CD8-positive, alpha-beta memory T cell (primary cell): ENCODE measurements at regions not wholly inside any gene's neighbourhood (a gene's known extent, or its start where the extent isn't known, plus 50 kb on each side); places are given as distances from the start of the nearest gene placed in this dataset.

Experiments used
- CTCF ChIA-PET: fragments of 350-600 bp; sonication (Branson Sonifier 250); formaldehyde crosslinking; loops from one replicate; lab custom pipeline; 2021; ENCODE audit warnings: antibody characterized with exemption; lab: Charles Lee
- POLR2A ChIA-PET: fragments of 350-600 bp; sonication (Branson Sonifier 250); formaldehyde crosslinking; loops from one replicate; lab custom pipeline; 2021; ENCODE audit warnings: antibody characterized with exemption; lab: Charles Lee
- DNase-seq, 5 donors: peaks; one replicate each; pipeline versions ENCODE4 v3.0.0 to v3.0.0-alpha.2; 2020 to 2022; ENCODE audit warnings: mixed read lengths in 1 of 5
- H3K27ac ChIP-seq: one replicate; pipeline ENCODE4 v1.7.0; 2013; ENCODE audit warnings: low read depth, mild to moderate bottlenecking, low read length, moderate library complexity
- H3K27me3 ChIP-seq: 2 replicates; pipeline ENCODE4 v1.7.0; 2013; ENCODE audit warnings: low read length, mild to moderate bottlenecking; ENCODE audit not compliant: insufficient read depth, poor library complexity, severe bottlenecking
- H3K36me3 ChIP-seq: 2 replicates; pipeline ENCODE4 v1.7.0; 2013; ENCODE audit warnings: mild to moderate bottlenecking, low read length, moderate library complexity; ENCODE audit not compliant: insufficient read depth
- H3K4me1 ChIP-seq: 2 replicates; pipeline ENCODE4 v1.7.0; 2013; ENCODE audit warnings: mild to moderate bottlenecking, low read length, moderate library complexity; ENCODE audit not compliant: insufficient read depth
- H3K4me3 ChIP-seq: 2 replicates; pipeline ENCODE4 v1.7.0; 2013; ENCODE audit warnings: mild to moderate bottlenecking, low read length
- H3K9me3 ChIP-seq: 2 replicates; pipeline ENCODE4 v1.7.0; 2013; ENCODE audit warnings: mild to moderate bottlenecking, low read length
- H3K27ac Mint-ChIP-seq, 8 donors: one replicate each; pipeline ENCODE4 v1.8.0; 2020 to 2021; ENCODE audit warnings: mixed read lengths in 8 of 8, mild to moderate bottlenecking in 6 of 8, inconsistent platforms in 3 of 8, moderate library complexity in 3 of 8
- H3K27me3 Mint-ChIP-seq, 2 donors: one replicate each; pipeline ENCODE4 v1.8.0; 2020 to 2021; ENCODE audit warnings: mixed read lengths in 2 of 2, mild to moderate bottlenecking in 1 of 2, moderate library complexity in 1 of 2
- H3K36me3 Mint-ChIP-seq, 3 donors: one replicate each; pipeline ENCODE4 v1.8.0; 2020 to 2021; ENCODE audit warnings: mixed read lengths in 3 of 3, inconsistent platforms in 1 of 3, mild to moderate bottlenecking in 1 of 3
- H3K4me1 Mint-ChIP-seq, 3 donors: one replicate each; pipeline ENCODE4 v1.8.0; 2020 to 2021; ENCODE audit warnings: mixed read lengths in 3 of 3, inconsistent platforms in 1 of 3, mild to moderate bottlenecking in 1 of 3
- H3K4me3 Mint-ChIP-seq, 7 donors: one replicate each; pipeline ENCODE4 v1.8.0; 2020 to 2021; ENCODE audit warnings: mixed read lengths in 7 of 7, mild to moderate bottlenecking in 6 of 7, moderate library complexity in 4 of 7, inconsistent platforms in 2 of 7
- H3K9me3 Mint-ChIP-seq, 5 donors: one replicate each; pipeline ENCODE4 v1.8.0; 2020 to 2022; ENCODE audit warnings: mixed read lengths in 5 of 5, mild to moderate bottlenecking in 3 of 5, moderate library complexity in 2 of 5, inconsistent platforms in 1 of 5

DNA sequence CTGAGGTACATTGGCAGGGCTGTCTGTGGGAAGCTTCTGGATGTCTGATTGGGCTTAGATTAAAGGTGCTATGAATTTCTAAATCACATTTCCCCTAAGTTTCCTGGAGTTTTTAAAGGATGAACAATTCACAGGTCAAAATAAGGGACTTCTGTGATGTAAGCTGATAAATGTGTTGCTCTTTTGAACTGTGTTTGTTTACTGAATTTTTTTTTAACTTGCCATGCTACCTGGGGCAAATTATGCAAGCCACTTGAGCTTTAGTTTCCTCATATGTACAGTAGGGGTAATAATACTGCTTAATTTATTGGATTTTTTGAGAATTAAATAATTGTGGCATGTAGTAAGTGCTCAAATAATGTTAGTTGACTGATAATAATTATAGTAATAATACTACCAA, 52.8 kb upstream of the CCDC91 start:
- Mint-ChIP-seq H3K36me3 (peaks cover 0 to 6% (median 0%) of the 10 kb centered on the region in 3 donors), H3K9me3 (no peaks in the 10 kb centered on the region), H3K4me3 (no peak overlapping the region), H3K27ac (no peak overlapping the region), H3K27me3 (peaks cover 0 to 12% of the 10 kb centered on the region in 2 donors), H3K4me1 (no peaks in the 10 kb centered on the region)
- Histone ChIP-seq H3K4me1 (no peaks in the 10 kb centered on the region), H3K4me3 (no peak overlapping the region), H3K9me3 (no peaks in the 10 kb centered on the region), H3K27ac (peak overlapping the region; percentile 11), H3K27me3 (no peaks in the 10 kb centered on the region), H3K36me3 (no peaks in the 10 kb centered on the region)
- POLR2A ChIA-PET, result no interaction called here
- CTCF ChIA-PET, result interaction anchor here (1.0 kb wide), 1 partner anchor 18 kb away, joined by 3 read pairs; no protein-coding TSS in a partner anchor
- no peak for DNase-seq

DNA sequence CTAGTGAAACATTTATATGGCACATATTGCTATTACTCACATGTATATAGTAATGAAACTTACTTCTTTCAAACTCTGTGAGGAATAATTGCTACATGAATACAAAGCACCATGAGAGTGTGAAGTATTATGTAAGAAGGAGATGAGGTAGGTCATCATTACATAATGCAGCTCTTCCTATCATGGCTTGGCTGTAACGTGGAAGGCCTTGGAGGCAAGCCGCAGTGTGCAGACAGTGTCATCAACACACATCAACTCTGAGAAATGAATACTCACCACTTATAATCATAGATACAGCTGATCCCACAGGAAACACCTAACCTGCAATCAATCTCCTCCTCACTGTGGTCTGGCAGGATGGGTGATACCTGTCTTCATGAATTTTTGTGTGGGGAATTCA, 49.9 kb upstream of the CCDC91 start:
- POLR2A ChIA-PET, result no interaction called here
- Mint-ChIP-seq H3K4me1 (no peaks in the 10 kb centered on the region), H3K36me3 (peaks cover 0 to 6% (median 0%) of the 10 kb centered on the region in 3 donors)

More for the DNA sequence above, 49.9 kb upstream of the CCDC91 start:
- no peaks in the 10 kb centered on the region for H3K4me1 ChIP-seq
- CTCF ChIA-PET, result no interaction called here
- H3K27me3 ChIP-seq, result no peaks in the 10 kb centered on the region
- no peaks in the 10 kb centered on the region for H3K9me3 ChIP-seq
- H3K27ac Mint-ChIP-seq, result no peak overlapping the region
- H3K4me3 Mint-ChIP-seq, result no peak overlapping the region
- no peak for DNase-seq
- no peaks in the 10 kb centered on the region for H3K36me3 ChIP-seq
- H3K9me3 Mint-ChIP-seq, result no peaks in the 10 kb centered on the region
- no peak overlapping the region for H3K27ac ChIP-seq
- H3K27me3 Mint-ChIP-seq, result peaks cover 0 to 12% of the 10 kb centered on the region in 2 donors
- no peak overlapping the region for H3K4me3 ChIP-seq
